Ishikawa (cell line): ENCODE measurements at regions not wholly inside any gene's neighbourhood (a gene's known extent, or its start where the extent isn't known, plus 50 kb on each side); places are given as distances from the start of the nearest gene placed in this dataset.

Experiments used
- CEBPB ChIP-seq: IDR thresholded peaks from 2 replicates; pipeline ENCODE4 v1.6.1; 2012
- CREB1 ChIP-seq: IDR thresholded peaks from 2 replicates; pipeline ENCODE4 v1.6.1; 2012; ENCODE audit warnings: low read depth
- EGR1 ChIP-seq: IDR thresholded peaks from 2 replicates; pipeline ENCODE4 v1.6.1; 2012
- EP300 ChIP-seq: IDR thresholded peaks from 2 replicates; pipeline ENCODE4 v1.6.1; 2012; ENCODE audit warnings: borderline replicate concordance
- FOXM1 ChIP-seq: IDR thresholded peaks from 2 replicates; pipeline ENCODE4 v1.6.1; 2012; ENCODE audit warnings: low read depth, borderline replicate concordance
- NFIC ChIP-seq: IDR thresholded peaks from 2 replicates; pipeline ENCODE4 v1.6.1; 2012
- RAD21 ChIP-seq: IDR thresholded peaks from 2 replicates; pipeline ENCODE4 v1.6.1; 2012; ENCODE audit warnings: low read depth
- TAF1 ChIP-seq: IDR thresholded peaks from 2 replicates; pipeline ENCODE4 v1.6.1; 2012; ENCODE audit warnings: low read depth, mild to moderate bottlenecking
- TEAD4 ChIP-seq: IDR thresholded peaks from 2 replicates; pipeline ENCODE4 v1.6.1; 2012
- YY1 ChIP-seq: IDR thresholded peaks from 2 replicates; pipeline ENCODE4 v1.6.1; 2012; ENCODE audit warnings: low read depth
- TF ChIP-seq, protein P1 (sequence below): IDR thresholded peaks from 2 replicates; pipeline ENCODE4 v1.6.1; 2012
- TF ChIP-seq, protein P2 (sequence below): IDR thresholded peaks from 2 replicates; pipeline ENCODE4 v1.6.1; 2012; ENCODE audit warnings: low read depth, mild to moderate bottlenecking
- TF ChIP-seq, protein P3 (sequence below): IDR thresholded peaks from 2 replicates; pipeline ENCODE4 v1.6.1; 2012

DNA sequence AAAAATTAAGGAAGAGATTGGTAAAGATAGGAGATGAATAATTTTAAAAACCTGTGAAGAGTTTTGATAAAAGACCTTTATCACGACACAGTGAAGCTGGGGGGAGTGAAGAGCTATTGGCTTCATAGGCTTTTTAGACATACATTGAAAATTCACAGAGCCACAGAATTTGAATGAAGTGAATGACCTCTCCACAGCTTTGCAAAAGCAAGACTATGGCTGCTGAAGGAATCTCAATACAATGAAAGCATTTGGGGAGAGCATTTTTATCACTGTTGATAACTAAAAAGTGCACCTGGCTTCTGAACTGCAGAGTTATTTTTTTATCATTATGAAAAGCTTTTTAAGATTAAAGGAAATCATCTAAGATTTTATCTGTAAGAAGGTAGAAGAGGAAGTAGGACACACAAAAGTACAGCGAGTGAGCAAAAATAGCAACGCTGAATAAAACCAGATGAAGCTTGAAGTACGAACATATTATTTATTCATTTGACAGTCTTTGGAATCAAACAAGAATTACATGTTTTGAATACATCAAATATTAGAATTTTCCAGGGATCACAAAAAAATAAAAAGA is 317.5 kb downstream of the KCNC2 start:
- TF ChIP-seq CREB1 (no peak), CEBPB (no peak), RAD21 (no peak), YY1 (no peak), EP300 (no peak), EGR1 (no peak), FOXM1 (no peak), TAF1 (no peak), TEAD4 (no peak), NFIC (no peak)
- TF ChIP-seq, protein P1, sequence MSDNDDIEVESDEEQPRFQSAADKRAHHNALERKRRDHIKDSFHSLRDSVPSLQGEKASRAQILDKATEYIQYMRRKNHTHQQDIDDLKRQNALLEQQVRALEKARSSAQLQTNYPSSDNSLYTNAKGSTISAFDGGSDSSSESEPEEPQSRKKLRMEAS, result no peak
- TF ChIP-seq, protein P2, sequence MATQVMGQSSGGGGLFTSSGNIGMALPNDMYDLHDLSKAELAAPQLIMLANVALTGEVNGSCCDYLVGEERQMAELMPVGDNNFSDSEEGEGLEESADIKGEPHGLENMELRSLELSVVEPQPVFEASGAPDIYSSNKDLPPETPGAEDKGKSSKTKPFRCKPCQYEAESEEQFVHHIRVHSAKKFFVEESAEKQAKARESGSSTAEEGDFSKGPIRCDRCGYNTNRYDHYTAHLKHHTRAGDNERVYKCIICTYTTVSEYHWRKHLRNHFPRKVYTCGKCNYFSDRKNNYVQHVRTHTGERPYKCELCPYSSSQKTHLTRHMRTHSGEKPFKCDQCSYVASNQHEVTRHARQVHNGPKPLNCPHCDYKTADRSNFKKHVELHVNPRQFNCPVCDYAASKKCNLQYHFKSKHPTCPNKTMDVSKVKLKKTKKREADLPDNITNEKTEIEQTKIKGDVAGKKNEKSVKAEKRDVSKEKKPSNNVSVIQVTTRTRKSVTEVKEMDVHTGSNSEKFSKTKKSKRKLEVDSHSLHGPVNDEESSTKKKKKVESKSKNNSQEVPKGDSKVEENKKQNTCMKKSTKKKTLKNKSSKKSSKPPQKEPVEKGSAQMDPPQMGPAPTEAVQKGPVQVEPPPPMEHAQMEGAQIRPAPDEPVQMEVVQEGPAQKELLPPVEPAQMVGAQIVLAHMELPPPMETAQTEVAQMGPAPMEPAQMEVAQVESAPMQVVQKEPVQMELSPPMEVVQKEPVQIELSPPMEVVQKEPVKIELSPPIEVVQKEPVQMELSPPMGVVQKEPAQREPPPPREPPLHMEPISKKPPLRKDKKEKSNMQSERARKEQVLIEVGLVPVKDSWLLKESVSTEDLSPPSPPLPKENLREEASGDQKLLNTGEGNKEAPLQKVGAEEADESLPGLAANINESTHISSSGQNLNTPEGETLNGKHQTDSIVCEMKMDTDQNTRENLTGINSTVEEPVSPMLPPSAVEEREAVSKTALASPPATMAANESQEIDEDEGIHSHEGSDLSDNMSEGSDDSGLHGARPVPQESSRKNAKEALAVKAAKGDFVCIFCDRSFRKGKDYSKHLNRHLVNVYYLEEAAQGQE, result no peak
- TF ChIP-seq, protein P3, sequence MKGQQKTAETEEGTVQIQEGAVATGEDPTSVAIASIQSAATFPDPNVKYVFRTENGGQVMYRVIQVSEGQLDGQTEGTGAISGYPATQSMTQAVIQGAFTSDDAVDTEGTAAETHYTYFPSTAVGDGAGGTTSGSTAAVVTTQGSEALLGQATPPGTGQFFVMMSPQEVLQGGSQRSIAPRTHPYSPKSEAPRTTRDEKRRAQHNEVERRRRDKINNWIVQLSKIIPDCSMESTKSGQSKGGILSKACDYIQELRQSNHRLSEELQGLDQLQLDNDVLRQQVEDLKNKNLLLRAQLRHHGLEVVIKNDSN, result no peak
